ENCODE measurements at regions not wholly inside any gene's neighbourhood (a gene's known extent, or its start where the extent isn't known, plus 50 kb on each side); places are given as distances from the start of the nearest gene placed in this dataset.

DNA sequence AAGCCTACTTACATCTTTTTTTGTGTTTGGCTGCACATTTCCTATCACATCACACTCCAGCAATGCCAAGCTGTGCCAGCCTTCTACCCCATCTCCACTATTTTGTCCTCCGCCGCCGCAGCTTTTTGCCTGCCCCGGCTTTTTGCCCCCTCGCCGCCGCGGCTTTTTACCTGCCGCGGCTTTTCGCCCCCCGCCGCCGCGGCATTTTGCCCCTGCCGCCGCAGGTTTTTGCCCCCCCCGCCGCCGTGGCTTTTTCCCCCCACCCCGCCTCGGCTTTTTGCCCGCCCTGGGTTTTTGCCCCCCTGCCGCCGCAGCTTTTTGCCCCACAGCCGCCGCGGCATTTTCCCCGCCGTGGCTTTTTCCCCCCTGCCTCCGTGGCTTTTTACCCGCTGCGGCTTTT is 506.0 kb downstream of the ZNF37A start:
- no peak overlapping the region for H3K4ac ChIP-seq (ENCODE audit: low read depth, low read length)
- no peak overlapping the region for H2BK5ac ChIP-seq (ENCODE audit: insufficient read length, low read length)
- no peak overlapping the region for H3K9ac ChIP-seq (ENCODE audit: extremely low read depth, insufficient read length, low read length)
- H2BK120ac ChIP-seq (ENCODE audit: low read depth, low read length, poor library complexity, severe bottlenecking): no peak overlapping the region
- H2BK15ac ChIP-seq (ENCODE audit: low read depth, low read length): no peak overlapping the region
- no peaks in the 10 kb centered on the region for H3K4me1 ChIP-seq (ENCODE audit: insufficient read depth, low read length)
- no peaks in the 10 kb centered on the region for H3K27me3 ChIP-seq (ENCODE audit: insufficient read depth, low read length)
- H3K23me2 ChIP-seq (ENCODE audit: insufficient read length, low read depth, low read length, poor library complexity, severe bottlenecking): no peaks in the 10 kb centered on the region
- H3K9me3 ChIP-seq (ENCODE audit: control insufficient read depth, low read depth, low read length): peaks cover 31% of the 10 kb centered on the region
- no peaks in the 10 kb centered on the region for H3K79me2 ChIP-seq (ENCODE audit: insufficient read depth, low read length)
- Mint-ChIP-seq H3K27me3 (ENCODE audit: low read depth) (no peaks in the 10 kb centered on the region), H3K9me3 (peaks cover 66 to 67% of the 10 kb centered on the region in 2 experiments), H3K27ac (no peak overlapping the region), H3K4me1 (no peaks in the 10 kb centered on the region), H3K36me3 (ENCODE audit: insufficient read depth in 1 of 3, low read depth in 3 of 3) (peaks cover 13 to 16% (median 14%) of the 10 kb centered on the region in 3 experiments), H3K4me3 (no peak overlapping the region)
- no peak overlapping the region for H2AFZ ChIP-seq (ENCODE audit: low read length)
- no peak overlapping the region for H3K18ac ChIP-seq (ENCODE audit: insufficient read length, low read depth, low read length)
- no peak overlapping the region for H4K91ac ChIP-seq (ENCODE audit: insufficient read length, low read depth, low read length)
- no peak overlapping the region for H3K23ac ChIP-seq (ENCODE audit: insufficient read length, low read depth, low read length)
- no peak overlapping the region for H3T11ph ChIP-seq (ENCODE audit: low read length)
- no peak overlapping the region for H3K4me2 ChIP-seq (ENCODE audit: insufficient read depth, insufficient read length, low read length)
- no peak for DNase-seq
- H2AK5ac ChIP-seq (ENCODE audit: insufficient read length, low read length): no peak overlapping the region
- H2BK12ac ChIP-seq (ENCODE audit: insufficient read length, low read depth, low read length): no peak overlapping the region
- no CpG with 5 or more reads among the region's 33 CpGs for WGBS (ENCODE audit: extremely low coverage, insufficient read length, low lambda C conversion rate)
- H4K8ac ChIP-seq (replicated peaks; ENCODE audit: insufficient read length, low read depth, low read length): no peak overlapping the region
- H3K79me1 ChIP-seq (ENCODE audit: insufficient read depth, low read depth, low read length, poor library complexity, severe bottlenecking): no peaks in the 10 kb centered on the region
- no peak overlapping the region for H3K14ac ChIP-seq (ENCODE audit: insufficient read depth, low read length)
- no peak overlapping the region for H4K5ac ChIP-seq (ENCODE audit: insufficient read length, low read depth, low read length)
- no peaks in the 10 kb centered on the region for H4K20me1 ChIP-seq (ENCODE audit: control insufficient read depth, insufficient read depth, insufficient read length)
- H3K56ac ChIP-seq (ENCODE audit: insufficient read length, low read depth, low read length): no peak overlapping the region
- TF ChIP-seq, protein P1, sequence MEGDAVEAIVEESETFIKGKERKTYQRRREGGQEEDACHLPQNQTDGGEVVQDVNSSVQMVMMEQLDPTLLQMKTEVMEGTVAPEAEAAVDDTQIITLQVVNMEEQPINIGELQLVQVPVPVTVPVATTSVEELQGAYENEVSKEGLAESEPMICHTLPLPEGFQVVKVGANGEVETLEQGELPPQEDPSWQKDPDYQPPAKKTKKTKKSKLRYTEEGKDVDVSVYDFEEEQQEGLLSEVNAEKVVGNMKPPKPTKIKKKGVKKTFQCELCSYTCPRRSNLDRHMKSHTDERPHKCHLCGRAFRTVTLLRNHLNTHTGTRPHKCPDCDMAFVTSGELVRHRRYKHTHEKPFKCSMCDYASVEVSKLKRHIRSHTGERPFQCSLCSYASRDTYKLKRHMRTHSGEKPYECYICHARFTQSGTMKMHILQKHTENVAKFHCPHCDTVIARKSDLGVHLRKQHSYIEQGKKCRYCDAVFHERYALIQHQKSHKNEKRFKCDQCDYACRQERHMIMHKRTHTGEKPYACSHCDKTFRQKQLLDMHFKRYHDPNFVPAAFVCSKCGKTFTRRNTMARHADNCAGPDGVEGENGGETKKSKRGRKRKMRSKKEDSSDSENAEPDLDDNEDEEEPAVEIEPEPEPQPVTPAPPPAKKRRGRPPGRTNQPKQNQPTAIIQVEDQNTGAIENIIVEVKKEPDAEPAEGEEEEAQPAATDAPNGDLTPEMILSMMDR (conservative IDR thresholded peaks at IDR 0.05): no peak
- H3K27ac ChIP-seq (ENCODE audit: insufficient read length, low read depth, low read length): no peak overlapping the region
- no peak overlapping the region for H2BK20ac ChIP-seq (ENCODE audit: low read depth, low read length, poor library complexity, severe bottlenecking)

All from H9 (cell line).